Stimulated activated CD4-positive, alpha-beta T cell treated with anti-CD3 and anti-CD28 coated beads, Interleukin-1b, Interleukin-23, amount 100 ng/mL, for 1 hour (primary cell): ENCODE measurements at regions not wholly inside any gene's neighbourhood (a gene's known extent, or its start where the extent isn't known, plus 50 kb on each side); places are given as distances from the start of the nearest gene placed in this dataset.
"Not testable (repeated sequence)": the region's sequence is repeated elsewhere in the genome, so short reads cannot be mapped to it uniquely, and the experiment has no call there.

Source experiments
- DNase-seq, 2 donors: peaks; one replicate each; pipeline ENCODE4 v3.0.0-alpha.2; 2020; ENCODE audit warnings: low read depth in 2 of 2

DNA sequence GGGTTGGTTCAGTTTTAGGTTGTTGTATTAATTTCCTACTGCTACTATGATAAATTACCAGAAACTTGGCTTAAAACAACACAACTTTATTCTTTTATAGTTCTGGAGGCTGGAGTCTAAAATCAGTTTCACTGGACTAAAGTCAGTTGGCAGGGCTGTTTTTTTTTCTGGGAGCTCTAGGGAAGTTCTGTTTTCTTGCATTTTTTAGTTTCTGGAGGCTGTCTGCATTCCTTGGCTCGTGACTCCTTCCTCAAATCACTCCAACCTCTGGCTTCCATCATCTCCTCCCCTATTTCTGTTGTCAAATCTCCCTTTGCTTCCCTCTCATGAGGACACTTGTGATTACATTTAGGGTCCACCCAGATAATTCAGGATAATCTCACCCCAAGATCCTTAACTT lies 51.3 kb upstream of the SUB1 start:
- DNase-seq = no peak

DNA sequence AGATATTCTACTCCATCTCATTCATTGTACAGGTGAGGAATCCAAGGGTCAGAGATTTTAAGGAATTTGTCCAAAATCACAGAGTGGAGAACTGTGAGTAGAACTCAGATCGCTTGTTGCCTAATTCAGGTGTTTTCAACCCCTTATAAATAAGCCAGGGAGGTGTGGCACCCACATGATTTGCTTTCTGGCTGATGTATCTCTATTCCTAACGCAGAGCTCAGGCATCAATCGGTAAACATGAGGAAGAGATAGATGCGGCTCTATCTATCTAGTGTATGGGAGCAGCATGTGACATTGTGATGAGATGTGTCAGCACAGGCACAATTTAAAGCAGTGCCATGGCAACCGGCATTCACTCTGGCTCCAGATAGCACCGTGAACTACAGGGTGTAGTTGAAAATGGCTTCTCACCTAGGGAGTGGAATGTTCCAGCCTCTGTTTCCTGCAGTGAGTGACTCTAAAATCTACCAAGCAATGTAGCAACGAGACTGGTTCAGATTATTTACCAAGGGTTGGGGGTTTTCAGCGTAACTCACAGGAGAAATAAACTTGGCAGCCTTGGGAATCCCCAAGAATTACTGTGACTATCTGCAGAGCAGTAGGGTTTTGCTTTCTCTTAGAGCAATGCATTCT lies 53.4 kb upstream of the SUB1 start:
- peak in 1 of 2 donors; percentile 34 for DNase-seq

DNA sequence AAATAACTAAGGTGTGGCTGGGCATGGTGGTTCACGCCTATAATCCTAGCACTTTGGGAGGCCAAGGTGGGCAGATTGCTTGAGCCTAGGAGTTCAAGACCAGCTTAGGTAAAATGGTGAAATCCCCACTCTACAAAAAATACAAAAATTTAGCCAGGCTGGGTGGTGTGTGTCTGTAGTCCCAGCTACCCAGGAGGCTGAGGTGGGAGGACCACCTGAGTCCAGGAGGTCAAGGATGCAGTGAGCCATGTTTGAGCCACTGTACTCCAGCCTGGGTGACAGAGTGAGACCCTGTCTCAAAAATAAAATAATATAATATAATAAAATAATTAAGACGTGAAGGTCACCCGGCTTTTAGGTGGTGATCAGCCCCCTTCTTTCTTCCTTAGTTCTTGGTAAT lies 58.0 kb upstream of the SUB1 start:
- not testable (repeated sequence) for DNase-seq

- no peak for DNase-seq
Observed at GRCh38 chr5:32526810-32527209, 58.5 kb upstream of the SUB1 start.

GRCh38 chr5:32523625-32524024 lies 61.7 kb upstream of the SUB1 start:
- DNase-seq = no peak

DNA sequence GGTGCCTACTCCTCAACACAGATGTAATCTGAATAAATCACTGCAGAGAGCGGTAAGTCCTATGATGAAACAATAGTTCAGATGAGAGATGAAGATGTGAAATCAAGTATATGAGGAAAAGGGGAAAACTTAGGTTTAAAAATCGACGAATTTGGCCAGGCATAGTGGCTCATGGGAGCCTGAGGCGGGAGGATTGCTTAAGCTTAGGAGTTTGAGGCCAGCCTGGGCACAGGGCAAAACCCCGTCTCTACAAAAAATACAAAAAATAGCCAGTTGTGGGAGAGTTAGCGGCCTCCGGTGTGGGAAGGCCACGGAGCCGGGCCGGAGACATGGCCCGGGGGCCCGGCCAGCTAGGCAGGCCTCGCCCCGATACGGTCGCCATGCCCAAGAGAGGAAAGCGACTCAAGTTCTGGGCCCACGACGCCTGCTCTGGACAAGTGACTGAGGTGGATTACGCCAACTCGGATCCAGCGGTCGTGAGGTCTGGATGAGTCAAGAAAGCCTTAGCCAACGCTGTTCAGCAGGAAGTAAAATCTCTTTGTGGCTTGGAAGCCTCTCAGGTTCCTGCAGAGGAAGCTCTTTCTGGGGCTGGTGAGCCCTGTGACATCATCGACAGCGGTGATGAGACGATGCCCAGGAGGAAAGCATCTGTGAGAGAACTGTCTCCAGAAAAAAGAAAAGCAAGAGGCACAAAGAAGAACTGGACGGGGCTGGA lies 62.8 kb upstream of the SUB1 start:
- no peak for DNase-seq

- no peak for DNase-seq
Observed at GRCh38 chr5:32521481-32521880, 63.9 kb upstream of the SUB1 start.

DNA sequence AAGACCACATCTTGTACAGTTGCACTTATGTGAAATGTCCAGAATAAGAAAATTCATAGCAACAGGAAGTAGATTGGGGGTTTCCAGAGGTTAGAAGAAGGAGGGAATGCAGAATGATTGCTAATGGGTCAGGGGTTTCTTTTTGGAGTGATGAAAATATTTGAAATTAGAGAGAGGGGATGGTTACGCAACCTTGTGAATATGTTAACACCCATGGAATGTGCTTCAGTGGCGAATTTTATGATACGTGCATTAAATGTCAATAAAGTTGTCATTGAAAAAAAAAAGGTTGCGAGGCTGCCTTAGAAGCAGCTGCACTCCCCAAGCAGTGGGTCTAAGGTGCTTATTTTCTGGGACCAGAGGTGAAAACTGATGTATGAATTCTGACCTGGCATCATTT lies 64.4 kb upstream of the SUB1 start:
- no peak for DNase-seq

- DNase-seq = no peak
Observed at GRCh38 chr5:32520356-32520755, 65.0 kb upstream of the SUB1 start.

DNA sequence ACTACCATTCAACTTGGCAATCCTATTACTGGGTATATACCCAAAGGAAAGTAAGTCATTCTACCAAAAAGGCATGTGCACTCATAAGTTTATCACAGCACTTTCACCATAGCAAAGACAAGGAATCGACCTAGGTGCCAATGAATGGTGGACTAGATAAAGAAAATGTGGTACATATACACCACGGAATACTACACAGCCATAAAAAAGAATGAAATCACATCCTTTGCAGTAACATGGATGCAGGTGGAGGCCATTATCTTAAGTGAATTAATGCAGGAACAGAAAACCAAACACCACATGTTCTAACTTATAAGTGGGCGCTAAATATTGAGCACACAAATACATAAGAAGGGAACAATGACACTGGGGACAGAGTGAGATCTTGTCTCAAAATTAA lies 65.8 kb upstream of the SUB1 start:
- DNase-seq = no peak

- DNase-seq = no peak
Observed at GRCh38 chr5:32514806-32515205, 70.3 kb upstream of the ZFR start.

DNA sequence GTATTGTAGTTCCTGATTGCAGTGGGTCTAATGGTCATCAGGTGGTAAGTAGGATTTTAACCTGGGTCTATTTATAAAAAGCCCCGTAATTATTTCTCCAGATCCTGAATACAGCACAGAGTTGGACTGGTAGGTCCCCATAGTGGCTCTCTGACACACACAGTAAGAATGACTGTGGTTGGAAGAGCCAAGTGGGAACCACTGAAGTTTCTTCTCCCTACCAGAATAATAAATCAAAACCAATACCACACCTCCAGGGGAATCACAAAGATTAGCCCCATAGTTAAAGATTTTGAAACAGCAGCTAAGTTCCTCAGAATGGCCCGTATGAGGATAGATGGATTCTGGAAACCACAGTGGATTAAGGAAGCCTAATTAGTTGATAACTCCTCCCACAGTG lies 68.4 kb upstream of the ZFR start:
- DNase-seq = no peak

GRCh38 chr5:32511776-32512374 lies 67.3 kb upstream of the ZFR start:
- DNase-seq = no peak

GRCh38 chr5:32510860-32511259 lies 66.3 kb upstream of the ZFR start:
- no peak for DNase-seq

DNA sequence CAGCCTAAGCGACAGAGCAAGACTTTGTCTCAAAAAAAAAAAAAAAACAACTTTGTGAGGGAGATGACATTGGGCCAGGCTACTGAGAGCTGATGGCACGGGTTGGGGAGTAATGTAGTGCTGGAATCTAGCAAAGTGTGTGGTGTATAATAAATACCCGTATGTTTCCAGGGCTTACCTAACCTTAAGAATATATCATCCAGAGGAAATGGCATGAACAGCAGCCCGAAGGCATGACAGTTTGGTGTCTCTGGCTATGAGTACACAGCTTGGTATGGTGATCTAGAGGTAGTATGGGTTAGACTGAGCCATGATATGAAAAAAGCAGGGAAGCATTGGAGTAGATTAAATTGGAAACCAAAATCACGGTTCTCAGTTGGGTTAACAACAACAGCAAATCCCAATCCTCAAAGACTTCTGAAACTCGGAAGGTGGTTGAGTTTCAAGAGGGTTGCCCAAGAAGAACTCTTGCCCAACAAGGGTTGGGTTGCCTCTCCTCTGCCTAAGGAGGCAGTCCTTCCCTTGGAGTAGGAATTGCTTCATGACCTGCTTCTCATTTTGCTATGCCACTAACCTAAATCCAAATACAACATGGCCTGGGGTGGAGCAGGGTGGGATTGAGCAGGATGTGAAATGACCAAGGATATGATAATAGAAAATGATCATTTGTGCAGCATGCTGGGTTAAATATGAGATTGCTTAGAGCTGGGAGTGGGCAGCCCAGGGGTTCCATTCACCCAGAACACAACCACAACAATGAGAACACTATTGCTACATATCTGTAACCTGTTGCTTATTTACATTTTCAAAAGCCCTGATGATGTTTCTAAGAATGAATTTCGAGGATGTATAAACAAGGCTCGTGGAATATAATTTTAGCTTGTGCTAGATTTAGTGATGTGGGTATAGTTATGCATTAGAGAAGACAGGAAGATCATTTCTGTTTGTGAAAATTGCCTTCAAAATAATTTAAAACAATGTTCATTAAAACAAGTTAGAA lies 64.6 kb upstream of the ZFR start:
- no peak for DNase-seq

DNA sequence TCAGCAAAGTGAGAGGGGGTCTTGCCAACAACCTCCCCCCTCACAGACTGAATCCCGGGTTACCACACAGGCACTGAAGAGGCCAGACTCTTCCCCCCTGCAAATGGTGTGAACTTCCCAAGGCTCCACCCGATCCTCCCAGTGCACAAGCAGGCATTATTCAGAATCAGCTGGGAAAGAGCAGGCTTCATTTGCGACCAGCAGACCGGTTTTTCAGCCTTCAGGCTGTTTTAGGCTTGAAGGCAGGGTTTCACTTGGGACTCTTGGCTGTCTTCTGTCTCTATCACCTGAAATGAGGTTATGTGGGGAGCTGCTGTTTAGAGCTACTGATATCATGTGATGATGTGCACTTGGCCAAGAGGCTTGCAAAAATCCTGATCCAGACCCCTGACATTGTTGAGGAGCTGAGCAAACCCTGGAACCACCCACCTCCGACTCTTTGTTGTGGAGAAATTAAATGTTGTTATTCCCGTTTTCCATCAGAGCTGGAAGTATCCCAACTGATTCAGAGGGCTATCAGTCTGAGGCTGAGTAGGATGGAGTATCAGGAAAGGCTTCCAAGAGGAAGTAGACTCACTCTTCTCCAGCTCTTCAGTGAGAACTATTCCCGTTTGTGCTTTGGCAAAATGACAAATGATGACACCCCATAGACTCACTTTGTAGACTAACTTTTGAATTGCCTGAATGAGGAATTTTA lies 63.3 kb upstream of the ZFR start:
- no peak for DNase-seq

DNA sequence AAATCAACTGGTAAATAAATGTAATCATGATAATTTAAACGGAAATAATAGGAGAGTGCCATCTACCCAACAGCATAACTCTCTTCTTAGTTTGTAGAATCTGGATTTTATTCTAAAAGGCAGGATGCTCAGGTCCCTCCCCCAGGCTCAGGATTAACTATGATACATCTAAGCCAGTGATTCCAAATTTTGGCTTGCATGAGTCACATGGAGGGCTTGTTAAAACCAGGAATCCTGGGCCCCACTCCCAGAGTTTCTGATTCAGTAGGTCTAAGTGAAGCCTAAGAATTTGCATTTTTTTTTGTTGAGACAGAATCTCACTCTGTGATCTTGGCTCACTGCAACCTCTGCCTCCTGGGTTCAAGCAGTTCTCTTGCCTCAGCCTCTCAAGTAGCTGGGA lies 62.3 kb upstream of the ZFR start:
- DNase-seq = no peak

DNA sequence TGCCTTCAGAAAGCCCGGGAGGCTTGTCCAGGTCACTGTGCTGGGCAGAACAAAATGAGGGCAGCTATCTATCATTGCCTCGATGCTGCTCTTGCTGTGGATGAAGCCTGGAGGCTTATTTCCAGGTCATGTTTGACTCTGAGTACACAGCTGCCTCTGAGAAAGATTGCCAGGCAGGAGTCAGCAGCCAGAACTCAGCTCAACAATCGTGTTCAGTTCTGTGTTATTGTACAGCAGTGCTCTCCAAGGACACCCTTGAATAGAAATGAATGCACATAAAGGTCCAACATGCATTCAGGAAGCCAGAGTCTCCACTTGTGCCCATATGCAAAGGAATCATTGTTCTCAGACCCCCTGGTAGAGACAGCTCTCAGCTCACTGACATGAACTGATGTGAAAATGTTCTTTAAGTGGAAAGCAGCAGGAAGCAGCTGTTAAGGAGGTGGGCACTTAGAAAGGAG lies 61.7 kb upstream of the ZFR start:
- DNase-seq = no peak

GRCh38 chr5:32505756-32506155 lies 61.2 kb upstream of the ZFR start:
- DNase-seq = no peak

DNA sequence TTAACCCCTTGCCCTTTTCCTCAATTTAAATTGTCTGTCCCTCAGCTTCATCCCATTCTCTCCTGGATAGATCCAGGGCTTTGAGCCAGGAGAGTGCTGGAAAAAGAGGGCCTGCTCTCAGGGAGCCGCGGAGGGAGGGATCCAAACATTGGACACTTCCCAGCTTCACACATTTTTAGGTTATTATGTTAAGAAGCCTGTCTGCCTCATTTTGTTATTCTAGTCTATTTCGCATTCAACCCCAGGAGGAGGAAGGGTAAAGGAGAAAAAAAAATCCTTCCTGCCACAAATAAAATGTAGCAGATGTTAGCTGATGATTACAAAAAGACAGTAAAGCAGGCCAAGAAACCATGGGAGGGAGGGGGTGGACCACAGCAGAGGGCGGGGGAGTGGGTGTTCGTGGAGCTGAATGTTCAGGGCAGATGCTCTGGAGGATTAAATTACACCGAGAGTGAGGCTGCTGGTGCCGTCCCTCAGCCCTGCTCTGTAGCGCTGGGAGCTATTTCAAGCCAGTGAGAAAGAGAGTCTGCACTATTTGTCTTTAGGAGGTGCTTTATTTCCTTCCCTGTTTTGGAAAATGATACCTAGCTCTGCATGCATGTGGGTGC lies 60.6 kb upstream of the ZFR start:
- no peak for DNase-seq
